ENCODE measurements at regions not wholly inside any gene's neighbourhood (a gene's known extent, or its start where the extent isn't known, plus 50 kb on each side); places are given as distances from the start of the nearest gene placed in this dataset.
A peak's percentile ranks its signal among the peaks of the same experiment; 100 is the strongest.
"Not testable (repeated sequence)": the region's sequence is repeated elsewhere in the genome, so short reads cannot be mapped to it uniquely, and the experiment has no call there.

DNA sequence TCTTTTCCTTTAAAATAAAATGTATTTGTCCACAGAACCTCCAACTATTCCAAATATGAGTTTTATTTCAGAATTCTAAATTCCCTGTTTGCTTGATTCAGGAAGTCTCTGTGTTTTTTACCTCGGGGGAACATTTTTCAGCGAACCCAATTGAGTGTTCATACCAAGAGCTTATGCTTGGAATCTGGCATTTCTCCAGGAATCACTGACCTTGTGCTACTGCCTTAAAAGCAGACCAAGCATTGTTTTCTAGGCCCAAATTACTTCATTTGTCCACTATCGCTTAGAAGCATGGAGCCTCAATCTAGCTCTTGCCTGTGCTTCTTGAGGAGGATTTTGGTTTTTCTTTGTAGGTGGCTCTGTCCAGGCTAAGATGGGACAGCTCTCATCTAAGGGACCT is 59.4 kb downstream of the EBLN1 start:
- DNase-seq: no peak

DNA sequence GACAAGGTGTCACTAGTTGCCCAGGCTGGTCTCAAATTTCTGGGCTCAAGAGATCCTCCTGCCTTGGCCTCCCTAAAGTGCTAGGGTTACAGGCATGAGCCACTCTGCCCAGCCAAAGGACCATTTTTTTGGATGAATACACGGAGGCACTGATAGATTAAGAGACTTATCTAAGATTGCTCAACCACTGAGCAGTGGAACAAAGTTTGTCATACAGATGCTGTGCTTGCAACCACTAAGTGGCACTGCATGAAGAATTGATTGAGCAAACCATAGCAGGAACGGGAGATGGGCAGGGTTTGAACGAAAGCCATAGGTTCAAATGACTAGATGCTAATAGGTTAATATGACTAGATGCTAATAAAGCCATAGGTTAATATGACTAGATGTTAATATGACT is 61.1 kb downstream of the EBLN1 start:
- no peak for DNase-seq

- no peak for DNase-seq
These were observed 65.4 kb downstream of the EBLN1 start for GRCh38 chr10:22152403-22152802.

DNA sequence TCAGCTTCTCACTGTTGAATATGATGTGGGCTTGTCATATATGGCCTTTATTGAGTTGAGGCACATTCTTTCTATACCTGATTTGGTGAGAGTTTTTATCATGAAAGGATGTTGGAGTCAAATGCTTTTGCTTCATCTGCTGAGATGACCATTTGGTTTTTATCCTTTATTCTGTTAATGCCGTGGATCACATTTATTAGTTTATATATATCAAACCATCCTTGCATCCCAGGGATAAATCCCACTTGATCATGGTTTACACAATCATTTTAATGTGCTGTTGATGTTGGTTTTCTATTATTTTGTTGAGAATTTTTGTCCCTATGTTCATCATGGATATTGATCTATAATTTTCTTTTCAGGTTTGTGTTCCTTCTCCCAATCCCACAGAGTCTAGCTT is 67.0 kb downstream of the EBLN1 start:
- DNase-seq: no peak

DNA sequence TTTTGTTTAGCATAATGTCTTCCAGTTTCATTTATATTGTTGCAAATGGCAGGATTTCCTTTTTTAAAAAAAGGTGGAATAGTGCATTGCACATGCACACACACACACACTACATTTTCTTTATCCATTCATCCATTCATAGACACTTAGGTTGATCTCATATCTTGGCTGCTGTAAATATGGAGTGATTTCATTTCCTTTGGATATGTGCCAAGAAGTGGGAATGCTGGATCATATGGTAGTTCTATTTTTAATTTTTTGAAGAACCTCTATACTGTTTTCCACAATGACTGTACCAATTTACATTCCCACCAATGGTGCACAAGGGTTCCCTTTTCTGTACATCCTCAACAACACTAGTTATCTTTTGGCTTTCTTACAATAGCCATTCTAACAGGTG is 68.9 kb downstream of the EBLN1 start:
- no peak for DNase-seq

DNA sequence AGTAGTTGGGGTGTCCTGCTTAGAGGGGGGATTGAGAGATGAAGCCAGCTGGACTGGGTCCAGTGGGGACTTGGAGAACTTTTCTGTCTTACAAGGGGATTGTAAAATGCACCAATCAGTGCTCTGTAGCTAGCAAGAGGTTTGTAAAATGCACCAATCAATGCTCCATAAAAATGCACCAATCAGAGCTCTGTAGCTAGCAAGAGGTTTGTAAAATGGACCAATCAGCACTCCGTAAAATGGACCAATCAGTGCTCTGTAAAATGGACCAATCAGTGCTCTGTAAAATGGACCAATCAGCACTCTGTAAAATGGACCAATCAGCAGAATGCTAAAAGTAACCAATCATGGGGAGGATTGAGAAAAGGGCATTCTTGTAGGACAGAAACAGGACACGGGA is 71.9 kb downstream of the EBLN1 start:
- not testable (repeated sequence) for DNase-seq

DNA sequence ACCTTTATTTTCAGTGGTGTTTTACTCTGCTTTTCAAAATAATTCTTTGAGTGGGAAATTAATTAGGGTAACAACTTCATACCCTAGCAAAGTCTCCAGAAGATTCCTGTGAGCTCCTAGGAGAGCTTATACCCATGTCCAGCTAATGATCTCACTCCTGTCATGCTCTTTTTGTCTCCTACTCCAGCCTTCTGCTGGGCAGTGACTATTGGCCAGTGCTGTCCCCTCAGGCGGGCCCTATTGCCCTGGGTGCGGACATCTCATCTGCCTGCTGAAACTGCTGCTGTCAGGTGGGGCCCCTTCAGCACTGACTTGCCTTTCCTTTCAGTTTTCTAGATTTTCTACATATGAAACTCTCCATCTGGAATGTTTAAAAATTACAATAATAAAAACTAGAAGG is 80.3 kb downstream of the EBLN1 start:
- no peak for DNase-seq

- no peak for DNase-seq
These were observed 82.2 kb downstream of the EBLN1 start for GRCh38 chr10:22135591-22135990.

- peak; percentile 27 for DNase-seq
These were observed 83.8 kb downstream of the EBLN1 start for GRCh38 chr10:22133749-22134624.

DNA sequence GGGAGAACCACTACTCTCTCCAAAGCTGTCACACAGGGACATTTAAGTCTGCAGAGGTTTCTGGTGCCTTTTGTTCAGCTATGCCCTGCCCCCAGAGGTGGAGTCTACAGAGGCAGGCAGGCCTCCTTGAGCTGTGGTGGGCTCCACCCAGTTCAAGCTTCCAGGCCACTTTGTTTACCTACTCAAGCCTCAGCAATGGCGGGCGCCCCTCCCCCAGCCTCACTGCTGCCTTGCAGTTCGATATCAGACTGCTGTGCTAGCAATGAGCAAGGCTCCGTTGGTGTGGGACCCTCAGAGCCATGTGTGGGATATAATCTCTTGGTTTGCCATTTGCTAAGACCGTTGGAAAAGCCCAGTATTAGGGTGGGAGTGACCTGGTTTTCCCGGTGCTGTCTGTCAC is 87.0 kb downstream of the EBLN1 start:
- not testable (repeated sequence) for DNase-seq

DNA sequence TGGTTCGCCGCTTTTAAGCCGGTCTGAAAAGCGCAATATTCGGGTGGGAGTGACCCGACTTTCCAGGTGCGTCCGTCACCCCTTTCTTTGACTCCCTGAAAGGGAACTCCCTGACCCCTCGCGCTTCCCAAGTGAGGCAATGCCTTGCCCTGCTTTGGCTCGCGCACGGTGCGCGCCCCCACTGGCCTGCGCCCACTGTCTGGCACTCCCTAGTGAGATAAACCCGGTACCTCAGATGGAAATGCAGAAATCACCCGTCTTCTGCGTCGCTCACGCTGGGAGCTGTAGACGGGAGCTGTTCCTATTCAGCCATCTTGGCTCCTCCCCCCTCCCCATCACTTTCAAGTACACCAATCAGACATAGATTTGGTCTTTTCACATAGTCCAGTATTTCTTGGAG is 88.2 kb downstream of the EBLN1 start:
- DNase-seq: not testable (repeated sequence)

GRCh38 chr10:22121181-22121580 is 96.6 kb downstream of the EBLN1 start:
- not testable (repeated sequence) for DNase-seq

- not testable (repeated sequence) for DNase-seq
These were observed 97.7 kb downstream of the EBLN1 start for GRCh38 chr10:22120072-22120471.

DNA sequence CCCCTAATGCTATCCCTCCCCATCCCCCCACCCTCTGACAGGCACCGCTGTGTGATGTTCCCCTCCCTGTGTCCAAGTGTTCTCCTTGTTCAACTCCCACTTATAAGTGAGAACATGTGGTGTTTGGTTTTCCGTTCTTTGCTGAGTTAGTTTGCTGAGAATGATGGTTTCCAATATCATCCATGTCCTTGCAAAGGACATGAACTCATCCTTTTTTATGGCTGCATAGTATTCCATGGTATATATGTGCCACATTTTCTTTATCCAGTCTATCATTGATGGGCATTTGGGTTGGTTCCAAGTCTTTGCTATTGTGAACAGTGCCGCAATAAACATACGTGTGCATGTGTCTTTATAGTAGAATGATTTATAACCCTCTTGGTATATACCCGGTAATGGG is 98.2 kb downstream of the EBLN1 start:
- not testable (repeated sequence) for DNase-seq

DNA sequence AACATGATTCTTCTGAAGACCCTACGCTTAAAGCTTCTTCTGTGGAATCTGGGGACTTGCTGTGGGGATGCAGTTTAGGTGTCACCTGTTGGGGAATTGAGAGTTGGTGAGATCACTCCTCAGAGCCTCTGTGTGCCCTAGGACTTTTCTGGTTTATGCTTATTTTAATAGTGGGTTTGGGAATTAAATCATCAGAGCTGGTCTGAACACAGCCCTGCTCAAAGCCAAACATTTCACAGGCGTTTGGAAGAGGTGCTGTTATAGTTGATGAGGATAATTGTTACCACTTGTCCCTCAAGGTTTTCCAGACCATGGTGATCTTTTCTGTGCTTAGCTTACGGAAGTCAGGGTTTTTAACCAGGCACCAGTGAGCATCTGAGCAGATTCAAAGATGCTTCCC is 106.1 kb downstream of the EBLN1 start:
- DNase-seq: no peak

DNA sequence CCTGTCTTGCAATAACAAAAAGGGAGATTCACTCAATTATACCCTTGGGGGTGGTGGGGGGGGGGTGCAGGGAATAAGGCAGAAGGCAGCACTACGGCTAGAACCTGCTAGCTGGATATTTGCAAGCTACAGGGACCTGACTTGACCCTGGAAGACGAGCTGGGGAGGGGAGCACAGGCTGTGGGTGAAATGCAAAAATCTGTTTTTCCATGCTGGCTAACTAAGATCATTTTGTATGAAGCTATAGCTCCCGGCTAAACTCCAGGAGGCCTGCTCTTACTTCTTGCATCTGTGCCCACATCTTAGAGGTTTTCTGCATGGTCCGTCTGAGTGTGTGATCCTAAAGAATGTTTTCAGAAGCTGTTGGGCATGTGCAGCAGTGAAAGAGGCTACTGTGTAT is 106.6 kb downstream of the EBLN1 start:
- no peak for DNase-seq

DNA sequence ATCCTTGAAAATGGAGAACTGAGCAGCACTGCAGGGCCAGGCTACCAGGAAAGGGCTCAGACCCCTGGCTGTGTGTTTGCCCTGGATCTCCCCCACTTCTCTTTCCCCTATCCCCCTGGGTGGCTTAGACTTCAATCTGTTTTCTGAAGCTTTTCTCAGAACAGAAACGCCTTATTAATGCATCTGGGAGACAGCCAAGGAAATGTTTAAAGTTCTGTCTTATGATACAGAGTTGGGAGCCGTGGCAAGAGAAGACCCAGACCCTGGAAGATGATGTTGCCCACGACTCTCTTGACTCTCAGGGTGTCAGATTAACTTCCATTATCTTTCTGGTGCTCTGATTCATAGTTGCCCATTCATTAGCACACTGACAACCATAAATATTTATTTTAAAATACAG is 107.1 kb downstream of the EBLN1 start:
- DNase-seq: no peak

GRCh38 chr10:22105270-22105669 is 101.7 kb upstream of the DNAJC1 start:
- DNase-seq: no peak

- no peak for DNase-seq
These were observed 100.4 kb upstream of the DNAJC1 start for GRCh38 chr10:22103701-22104470.

- no peak for DNase-seq
These were observed 94.2 kb upstream of the DNAJC1 start for GRCh38 chr10:22097696-22098095.

- DNase-seq: not testable (repeated sequence)
These were observed 87.7 kb upstream of the DNAJC1 start for GRCh38 chr10:22091260-22091659.

- DNase-seq: no peak
These were observed 83.8 kb upstream of the DNAJC1 start for GRCh38 chr10:22087402-22087738.

GRCh38 chr10:22086730-22087401 is 83.3 kb upstream of the DNAJC1 start:
- no peak for DNase-seq

DNA sequence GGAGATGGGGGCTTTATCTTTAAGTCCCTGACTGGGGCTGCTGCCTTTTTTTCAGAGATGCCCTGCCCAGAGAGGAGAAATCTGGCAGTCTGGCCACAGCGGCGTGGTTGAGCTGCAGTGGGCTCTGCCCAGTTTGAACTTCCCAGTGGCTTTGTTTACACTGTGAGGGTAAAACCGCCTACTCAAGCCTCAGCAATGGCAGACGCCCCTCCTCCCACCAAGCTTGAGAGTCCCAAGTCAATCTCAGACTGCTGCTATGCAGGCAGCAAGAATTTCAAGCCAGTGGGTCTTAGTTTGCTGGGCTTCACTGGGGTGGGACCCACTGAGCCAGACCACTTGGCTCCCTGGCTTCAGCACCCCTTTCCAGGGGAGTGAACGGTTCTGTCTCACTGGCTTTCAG is 76.4 kb upstream of the DNAJC1 start:
- not testable (repeated sequence) for DNase-seq
